GM21717 (cell line): ENCODE measurements at regions not wholly inside any gene's neighbourhood (a gene's known extent, or its start where the extent isn't known, plus 50 kb on each side); places are given as distances from the start of the nearest gene placed in this dataset.
"Not testable (repeated sequence)": the region's sequence is repeated elsewhere in the genome, so short reads cannot be mapped to it uniquely, and the experiment has no call there.

Source experiments
- ATAC-seq: cut with Tn5 transposase; IDR thresholded peaks from one replicate; pipeline ENCODE4 v1.9.1; 2021; ENCODE audit warnings: mild to moderate bottlenecking, moderate library complexity; ENCODE audit not compliant: unreplicated experiment

GRCh38 chr12:34219046-34219770 lies 196.9 kb downstream of the ALG10 start:
- ATAC-seq, result peak; percentile 28

DNA sequence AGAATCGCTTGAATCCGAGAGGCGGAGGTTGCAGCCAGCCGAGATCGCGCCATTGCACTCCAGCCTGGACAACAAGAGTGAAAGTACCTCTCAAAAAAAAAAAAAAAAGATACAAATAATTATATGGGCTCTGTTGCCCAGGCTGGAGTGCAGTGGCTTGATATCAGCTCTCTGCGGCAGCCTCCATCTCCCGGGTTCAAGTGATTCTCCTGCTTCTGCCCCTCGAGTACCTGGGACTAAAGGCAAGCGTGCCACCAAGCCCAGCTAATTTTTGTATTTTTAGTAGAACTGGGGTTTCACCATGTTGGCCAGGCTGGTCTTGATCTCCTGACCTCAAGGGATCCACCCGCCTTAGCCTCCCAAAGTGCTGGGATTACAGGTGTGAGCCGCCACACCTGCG lies 197.8 kb downstream of the ALG10 start:
- not testable (repeated sequence) for ATAC-seq

DNA sequence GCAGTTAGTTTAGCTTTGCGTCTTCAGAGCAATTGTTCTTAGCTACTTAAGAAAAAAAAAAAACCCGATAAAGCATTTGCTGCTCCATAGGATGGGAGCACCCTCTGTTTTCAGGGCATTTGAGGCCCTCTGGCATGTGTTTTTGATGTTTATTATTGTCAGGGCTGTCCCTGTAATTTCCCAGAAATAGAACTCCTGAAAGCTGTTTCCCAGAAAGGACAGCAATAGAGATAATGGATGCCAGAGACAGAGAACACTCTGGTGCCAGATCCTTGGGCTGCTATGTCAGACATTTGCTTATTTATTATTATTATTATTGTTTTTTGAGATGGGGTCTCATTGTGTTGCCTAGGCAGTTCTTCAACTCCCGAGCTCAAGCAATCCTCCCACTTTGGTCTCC lies 201.3 kb downstream of the ALG10 start:
- ATAC-seq, result no peak

GRCh38 chr12:34226044-34226443 lies 203.7 kb downstream of the ALG10 start:
- not testable (repeated sequence) for ATAC-seq

DNA sequence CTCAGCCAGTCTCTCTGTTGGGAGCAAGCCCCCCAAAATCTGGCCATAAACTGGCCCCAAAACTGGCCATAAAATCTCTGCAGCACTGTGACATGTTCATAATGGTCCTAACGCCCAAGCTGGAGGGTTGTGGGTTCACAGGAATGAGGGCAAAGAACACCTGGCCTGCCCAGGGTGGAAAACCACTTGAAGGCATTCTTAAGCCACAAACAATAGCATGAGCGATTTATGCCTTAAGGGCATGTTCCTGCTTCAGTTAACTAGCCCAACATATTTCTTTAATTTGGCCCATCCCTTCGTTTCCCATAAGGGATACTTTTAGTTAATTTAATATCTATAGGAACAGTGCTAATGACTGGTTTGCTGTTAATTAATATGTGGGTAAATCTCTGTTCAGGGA lies 205.8 kb downstream of the ALG10 start:
- ATAC-seq, result not testable (repeated sequence)

DNA sequence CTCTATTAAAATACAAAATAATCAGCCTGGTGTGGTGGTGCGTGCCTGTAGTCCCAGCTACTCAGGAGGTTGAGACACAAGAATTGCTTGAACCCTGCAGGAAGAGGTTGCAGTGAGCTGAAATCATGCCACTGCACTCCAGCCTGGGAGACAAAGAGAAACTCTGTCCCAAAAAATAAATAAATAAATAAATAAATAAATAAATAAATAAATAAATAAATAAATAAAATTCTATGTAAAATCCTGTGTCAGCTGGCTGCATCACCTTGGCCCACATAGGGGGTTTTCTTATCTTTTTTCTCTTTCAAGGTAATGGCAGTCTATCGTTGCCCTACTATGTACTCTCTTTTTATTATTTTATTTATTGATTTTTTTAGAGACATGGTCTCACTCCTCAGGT lies 206.7 kb downstream of the ALG10 start:
- not testable (repeated sequence) for ATAC-seq

GRCh38 chr12:34233618-34234017 lies 211.3 kb downstream of the ALG10 start:
- ATAC-seq, result no peak

DNA sequence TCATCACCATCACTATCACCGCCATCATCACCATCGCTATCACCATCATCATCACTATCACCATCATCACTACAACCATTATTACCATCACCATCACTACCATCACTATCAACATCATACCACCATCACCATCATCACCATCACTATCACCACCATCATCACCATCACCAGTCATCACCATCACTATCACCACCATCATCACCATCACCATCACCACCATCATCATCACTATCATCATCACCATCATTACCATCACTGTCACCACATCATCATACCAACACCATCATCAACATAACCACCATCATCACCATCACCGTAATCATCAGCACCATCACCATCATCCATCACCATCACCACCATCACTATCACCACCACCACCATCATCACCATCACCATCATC lies 213.8 kb downstream of the ALG10 start:
- ATAC-seq, result no peak

DNA sequence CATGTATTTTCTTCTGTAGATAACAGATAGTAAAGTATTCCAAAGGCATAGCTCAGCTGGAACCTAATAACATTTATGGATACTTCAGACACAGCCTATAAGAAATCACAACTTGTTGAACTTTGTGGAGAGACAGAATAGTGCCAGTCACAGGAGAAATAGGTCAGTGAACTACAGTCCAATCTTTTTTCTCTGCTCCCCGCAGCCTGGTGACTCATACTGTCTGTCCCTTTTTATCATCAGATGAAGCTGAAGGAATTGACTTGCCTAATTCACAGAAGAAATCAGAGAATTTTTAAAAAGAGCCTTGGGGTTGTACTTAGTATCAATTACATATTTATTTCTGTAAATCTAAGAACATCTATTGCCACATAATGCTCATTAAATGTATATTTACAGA lies 222.3 kb downstream of the ALG10 start:
- ATAC-seq, result no peak

DNA sequence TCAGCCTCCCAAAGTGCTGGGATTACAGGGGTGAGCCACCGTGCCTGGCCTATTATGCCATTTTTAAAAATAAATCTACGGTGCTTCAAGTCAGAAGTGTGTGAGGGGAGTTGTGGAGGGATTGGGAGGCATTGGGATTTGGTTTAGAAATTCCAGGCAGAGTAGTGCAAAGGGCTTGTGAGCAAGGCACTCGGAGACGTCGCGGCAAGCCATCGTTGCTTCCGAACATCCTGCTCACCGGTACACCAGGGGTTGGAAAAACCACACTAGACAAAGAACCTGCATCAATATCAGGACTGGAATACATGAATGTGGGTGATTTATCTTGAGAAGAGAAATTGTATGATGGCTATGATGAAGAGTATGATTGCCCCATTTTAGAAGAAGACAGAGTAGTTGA lies 227.0 kb downstream of the ALG10 start:
- ATAC-seq, result no peak

DNA sequence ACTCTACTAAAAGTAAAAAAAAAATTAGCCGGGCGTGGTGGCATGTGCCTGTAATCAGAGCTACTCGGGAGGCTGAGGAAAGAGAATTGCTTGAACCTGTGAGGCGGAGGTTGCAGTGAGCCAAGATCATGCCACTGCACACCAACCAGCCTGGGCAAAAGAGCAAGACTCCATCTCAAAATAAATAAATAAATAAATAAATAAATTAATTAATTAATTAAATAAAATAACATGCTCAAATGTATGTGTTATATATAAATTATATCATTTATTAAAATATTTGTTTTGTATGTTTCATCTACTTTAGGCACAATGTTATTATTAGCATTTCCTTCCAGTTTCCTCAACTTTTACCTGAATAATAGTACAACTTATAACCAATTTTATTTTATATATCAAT lies 229.6 kb downstream of the ALG10 start:
- not testable (repeated sequence) for ATAC-seq

- no peak for ATAC-seq
Measured at GRCh38 chr12:34253674-34254073, 231.4 kb downstream of the ALG10 start.

GRCh38 chr12:34257093-34257492 lies 234.8 kb downstream of the ALG10 start:
- no peak for ATAC-seq

- not testable (repeated sequence) for ATAC-seq
Measured at GRCh38 chr12:34262140-34262539, 239.8 kb downstream of the ALG10 start.

DNA sequence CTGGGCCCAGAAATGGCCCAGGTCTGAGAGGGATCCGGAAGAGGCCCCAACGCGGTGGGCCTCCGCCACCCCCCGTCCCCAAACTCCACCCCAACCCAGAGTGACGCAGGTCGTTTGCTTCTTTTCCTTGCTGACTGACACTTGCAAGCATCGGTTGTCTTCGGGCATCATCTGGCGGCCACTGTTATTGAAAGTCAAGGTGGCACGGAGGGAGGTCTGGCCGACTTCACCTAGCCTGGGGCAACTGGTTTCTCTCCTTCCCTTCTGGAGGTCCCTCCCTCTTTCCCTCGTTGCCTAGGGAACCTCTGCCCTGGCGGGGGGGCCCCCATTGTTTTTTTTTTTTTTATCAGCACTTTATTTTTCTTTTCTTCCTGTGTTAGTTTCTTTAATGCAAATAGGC lies 241.8 kb downstream of the ALG10 start:
- no peak for ATAC-seq

GRCh38 chr12:34273703-34274102 lies 251.4 kb downstream of the ALG10 start:
- not testable (repeated sequence) for ATAC-seq

GRCh38 chr12:34275129-34275528 lies 252.8 kb downstream of the ALG10 start:
- no peak for ATAC-seq

GRCh38 chr12:34286483-34286882 lies 264.2 kb downstream of the ALG10 start:
- no peak for ATAC-seq

GRCh38 chr12:34286934-34287333 lies 264.6 kb downstream of the ALG10 start:
- ATAC-seq, result no peak

DNA sequence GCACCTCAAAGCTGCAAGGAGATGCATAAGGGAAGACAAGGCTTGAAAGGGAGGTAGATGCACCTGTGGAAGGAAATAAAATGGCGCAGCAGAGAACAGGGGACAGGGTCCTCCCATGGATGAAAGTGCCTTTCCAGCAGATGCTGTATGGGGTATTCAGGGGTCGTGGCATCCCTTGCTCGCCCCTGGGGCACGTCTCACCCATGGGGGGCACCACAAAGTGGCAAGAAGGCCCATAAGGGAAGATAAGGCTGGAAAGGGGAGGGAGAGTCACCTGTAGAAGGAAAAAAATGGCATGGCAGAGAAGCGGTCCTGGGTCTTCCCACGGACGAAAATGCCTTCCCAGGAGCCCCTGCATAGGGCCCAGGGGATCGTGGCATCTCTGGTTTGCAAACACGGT lies 265.1 kb downstream of the ALG10 start:
- ATAC-seq, result no peak

DNA sequence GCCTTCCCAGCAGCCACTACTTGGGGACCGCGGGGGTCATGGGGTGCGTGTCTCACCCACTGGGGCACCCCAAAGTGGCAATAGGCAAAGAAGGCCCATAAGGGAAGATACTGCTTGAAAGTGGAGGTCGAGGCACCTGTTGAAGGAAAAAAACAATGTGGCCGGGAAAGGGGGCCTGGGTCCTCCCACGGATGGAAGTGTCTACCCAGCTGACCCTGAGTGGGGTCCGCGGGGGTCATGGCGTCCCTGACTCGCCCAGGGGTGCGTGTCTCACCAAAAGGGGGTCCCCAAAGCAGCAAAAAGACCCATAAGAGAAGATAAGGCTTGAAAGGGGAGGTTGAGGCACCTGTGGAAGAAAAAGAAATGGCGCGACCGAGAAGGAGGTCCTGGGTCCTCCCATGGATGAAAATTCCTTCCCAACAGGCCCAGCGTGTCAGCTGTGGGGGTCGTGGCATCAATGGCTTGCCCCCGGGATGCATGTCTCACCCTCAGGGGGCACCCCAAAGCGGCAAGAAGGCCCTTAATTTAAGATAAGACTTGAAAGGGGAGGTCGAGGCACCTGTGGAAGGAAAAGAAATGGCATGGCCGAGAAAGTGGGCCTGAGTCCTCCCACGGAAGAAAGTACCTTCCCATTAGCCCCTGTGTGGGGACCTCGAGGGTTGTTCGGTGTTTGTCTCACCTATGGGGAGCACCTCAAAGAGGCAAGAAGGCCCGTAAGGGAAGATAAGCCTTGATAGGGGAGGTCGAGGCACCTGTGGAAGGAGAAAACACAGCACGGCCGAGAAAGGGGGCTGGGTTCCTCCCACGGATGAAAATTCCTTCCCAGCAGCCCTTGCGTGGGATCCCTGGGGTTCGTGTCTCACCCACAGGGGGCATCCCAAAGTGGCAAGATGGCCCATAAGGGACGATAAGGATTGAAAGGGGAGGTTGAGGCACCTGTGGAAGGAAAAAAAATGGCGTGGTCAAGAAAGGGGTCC lies 266.0 kb downstream of the ALG10 start:
- ATAC-seq, result no peak

DNA sequence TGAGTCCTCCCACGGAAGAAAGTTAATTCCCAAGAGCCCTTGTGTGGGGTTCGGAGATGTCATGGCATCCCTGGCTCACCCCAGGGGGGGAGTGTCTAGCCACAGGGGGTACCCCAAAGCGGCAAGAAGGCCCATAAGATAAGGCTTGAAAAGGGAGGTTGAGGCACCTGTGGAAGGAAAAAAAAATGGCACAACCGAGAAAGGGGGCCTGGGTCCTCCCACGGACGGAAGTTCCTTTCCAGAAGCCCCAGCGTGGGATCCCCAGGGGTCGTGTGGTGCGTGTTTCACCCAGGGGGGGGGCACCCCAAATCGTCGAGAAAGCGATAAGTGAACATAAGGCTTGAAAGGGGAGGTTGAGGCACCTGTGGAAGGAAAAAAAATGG lies 266.7 kb downstream of the ALG10 start:
- ATAC-seq, result no peak
